PC-3 (cell line): ENCODE measurements at regions not wholly inside any gene's neighbourhood (a gene's known extent, or its start where the extent isn't known, plus 50 kb on each side); places are given as distances from the start of the nearest gene placed in this dataset.

ENCODE experiments used
- EZH2 ChIP-seq: fragments of 300-600 bp; sonication (generic); IDR thresholded peaks from one replicate; pipeline ENCODE4 v1.6.1; 2017; ENCODE audit warnings: antibody characterized with exemption, mild to moderate bottlenecking, low read length; ENCODE audit not compliant: unreplicated experiment
- TF ChIP-seq, protein P1 (sequence below): fragments of 300-600 bp; sonication (generic); conservative IDR thresholded peaks from 2 replicates; pipeline ENCODE4 v1.5.1; 2017; ENCODE audit warnings: antibody characterized with exemption, low read depth, mild to moderate bottlenecking, low read length

DNA sequence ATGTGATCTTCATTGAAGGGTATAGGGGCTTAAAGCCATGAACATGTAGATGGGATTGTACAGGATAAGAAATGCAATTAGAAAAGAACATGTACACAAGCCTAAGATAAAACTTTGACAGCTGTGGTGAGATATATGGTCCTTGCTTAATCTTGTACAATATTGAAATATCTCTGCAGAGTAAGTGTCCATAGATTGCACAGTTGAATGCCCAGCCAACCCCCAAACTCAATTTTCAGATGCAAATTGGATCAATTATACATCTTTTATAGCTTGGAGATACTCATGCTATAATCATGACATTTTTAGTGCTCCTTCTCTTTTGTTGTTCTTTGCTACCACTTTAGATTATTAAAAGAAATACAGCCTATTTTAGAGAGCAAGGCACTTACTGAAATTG is 59.5 kb upstream of the CHSY3 start:
- TF ChIP-seq, protein P1, sequence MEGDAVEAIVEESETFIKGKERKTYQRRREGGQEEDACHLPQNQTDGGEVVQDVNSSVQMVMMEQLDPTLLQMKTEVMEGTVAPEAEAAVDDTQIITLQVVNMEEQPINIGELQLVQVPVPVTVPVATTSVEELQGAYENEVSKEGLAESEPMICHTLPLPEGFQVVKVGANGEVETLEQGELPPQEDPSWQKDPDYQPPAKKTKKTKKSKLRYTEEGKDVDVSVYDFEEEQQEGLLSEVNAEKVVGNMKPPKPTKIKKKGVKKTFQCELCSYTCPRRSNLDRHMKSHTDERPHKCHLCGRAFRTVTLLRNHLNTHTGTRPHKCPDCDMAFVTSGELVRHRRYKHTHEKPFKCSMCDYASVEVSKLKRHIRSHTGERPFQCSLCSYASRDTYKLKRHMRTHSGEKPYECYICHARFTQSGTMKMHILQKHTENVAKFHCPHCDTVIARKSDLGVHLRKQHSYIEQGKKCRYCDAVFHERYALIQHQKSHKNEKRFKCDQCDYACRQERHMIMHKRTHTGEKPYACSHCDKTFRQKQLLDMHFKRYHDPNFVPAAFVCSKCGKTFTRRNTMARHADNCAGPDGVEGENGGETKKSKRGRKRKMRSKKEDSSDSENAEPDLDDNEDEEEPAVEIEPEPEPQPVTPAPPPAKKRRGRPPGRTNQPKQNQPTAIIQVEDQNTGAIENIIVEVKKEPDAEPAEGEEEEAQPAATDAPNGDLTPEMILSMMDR, result no peak
- no peak for TF ChIP-seq EZH2
